ENCODE measurements at regions not wholly inside any gene's neighbourhood (a gene's known extent, or its start where the extent isn't known, plus 50 kb on each side); places are given as distances from the start of the nearest gene placed in this dataset.

DNA sequence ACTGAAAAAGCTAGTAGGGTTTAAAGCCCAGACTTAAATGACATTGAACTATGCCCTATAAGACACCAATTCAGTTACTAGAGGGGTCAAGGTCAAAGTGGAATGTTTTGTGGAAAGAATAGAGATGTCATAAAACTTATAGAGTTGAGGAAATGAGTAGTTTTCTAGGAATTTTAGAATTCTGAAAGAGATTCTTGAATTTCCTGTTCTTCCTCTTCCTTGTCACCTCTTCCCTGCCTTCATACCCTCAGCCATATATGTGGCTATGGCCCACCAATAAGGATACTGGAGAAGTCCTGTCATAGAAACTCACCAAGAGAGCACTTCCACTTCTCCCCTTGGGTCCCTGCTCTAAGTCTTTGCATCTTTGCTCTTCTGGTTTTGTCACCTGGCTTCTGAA, 104.9 kb upstream of the TGFBR2 start:
- TF ChIP-seq CTCF (IDR thresholded peaks at IDR 0.05; ENCODE audit: low read depth, low read length) = no peak
- CTCF ChIA-PET = no interaction called here
- POLR2A ChIA-PET = no interaction called here

GRCh38 chr3:30502051-30502741, 104.2 kb upstream of the TGFBR2 start:
- no peak for TF ChIP-seq CTCF (IDR thresholded peaks at IDR 0.05; ENCODE audit: low read depth, low read length)
- H3K27me3 ChIP-seq (ENCODE audit: control insufficient read depth, insufficient read depth, low read length) = no peaks in the 10 kb centered on the region
- H3K9me3 ChIP-seq (ENCODE audit: control insufficient read depth, insufficient read depth, low read length) = no peaks in the 10 kb centered on the region
- ChIA-PET CTCF (no interaction called here), POLR2A (interaction anchor here (0.8 kb wide), 1 partner anchor 104 kb away, joined by 3 read pairs; the partner anchor contains the start of gene TGFBR2)
- no peak overlapping the region for H3K4me3 ChIP-seq (ENCODE audit: low read depth, low read length)
- H3K27ac ChIP-seq (ENCODE audit: low read depth, low read length) = no peak overlapping the region
- no peak for DNase-seq (ENCODE audit: low read depth, low spot score)

More for the DNA sequence above, 104.9 kb upstream of the TGFBR2 start:
- no peak for DNase-seq (ENCODE audit: low read depth, low spot score)
- Histone ChIP-seq H3K9me3 (ENCODE audit: control insufficient read depth, insufficient read depth, low read length) (no peaks in the 10 kb centered on the region), H3K4me3 (ENCODE audit: low read depth, low read length) (no peak overlapping the region), H3K27ac (ENCODE audit: low read depth, low read length) (no peak overlapping the region), H3K27me3 (ENCODE audit: control insufficient read depth, insufficient read depth, low read length) (no peaks in the 10 kb centered on the region)

GRCh38 chr3:30502742-30503073, 103.7 kb upstream of the TGFBR2 start:
- TF ChIP-seq CTCF (IDR thresholded peaks at IDR 0.05; ENCODE audit: low read depth, low read length) = no peak
- ChIA-PET CTCF (no interaction called here), POLR2A (interaction anchor here (0.8 kb wide), 1 partner anchor 103 kb away, joined by 3 read pairs; the partner anchor contains the start of gene TGFBR2)
- H3K4me3 ChIP-seq (ENCODE audit: low read depth, low read length) = no peak overlapping the region
- no peaks in the 10 kb centered on the region for H3K27me3 ChIP-seq (ENCODE audit: control insufficient read depth, insufficient read depth, low read length)
- H3K9me3 ChIP-seq (ENCODE audit: control insufficient read depth, insufficient read depth, low read length) = no peaks in the 10 kb centered on the region
- DNase-seq (ENCODE audit: low read depth, low spot score) = peak; percentile 36
- H3K27ac ChIP-seq (ENCODE audit: low read depth, low read length) = no peak overlapping the region

- no peak for DNase-seq (ENCODE audit: low read depth, low spot score)
- Histone ChIP-seq H3K4me3 (ENCODE audit: low read depth, low read length) (no peak overlapping the region), H3K9me3 (ENCODE audit: control insufficient read depth, insufficient read depth, low read length) (no peaks in the 10 kb centered on the region), H3K27me3 (ENCODE audit: control insufficient read depth, insufficient read depth, low read length) (no peaks in the 10 kb centered on the region), H3K27ac (ENCODE audit: low read depth, low read length) (no peak overlapping the region)
- TF ChIP-seq CTCF (IDR thresholded peaks at IDR 0.05; ENCODE audit: low read depth, low read length) = no peak
- ChIA-PET POLR2A (interaction anchor here (0.8 kb wide), 1 partner anchor 103 kb away, joined by 3 read pairs; the partner anchor contains the start of gene TGFBR2), CTCF (no interaction called here)
These were observed 103.0 kb upstream of the TGFBR2 start for GRCh38 chr3:30503446-30503845.

GRCh38 chr3:30504939-30505338, 101.5 kb upstream of the TGFBR2 start:
- ChIA-PET CTCF (no interaction called here), POLR2A (no interaction called here)
- H3K27me3 ChIP-seq (ENCODE audit: control insufficient read depth, insufficient read depth, low read length) = no peaks in the 10 kb centered on the region
- TF ChIP-seq CTCF (IDR thresholded peaks at IDR 0.05; ENCODE audit: low read depth, low read length) = no peak
- H3K9me3 ChIP-seq (ENCODE audit: control insufficient read depth, insufficient read depth, low read length) = no peaks in the 10 kb centered on the region
- no peak for DNase-seq (ENCODE audit: low read depth, low spot score)
- no peak overlapping the region for H3K4me3 ChIP-seq (ENCODE audit: low read depth, low read length)
- no peak overlapping the region for H3K27ac ChIP-seq (ENCODE audit: low read depth, low read length)

All from AG04450 (cell line).